ENCODE measurements at regions not wholly inside any gene's neighbourhood (a gene's known extent, or its start where the extent isn't known, plus 50 kb on each side); places are given as distances from the start of the nearest gene placed in this dataset.

- no peaks in the 10 kb centered on the region for H3K79me1 ChIP-seq (ENCODE audit: insufficient read depth, low read depth, low read length, poor library complexity, severe bottlenecking)
- Mint-ChIP-seq H3K4me1 (no peaks in the 10 kb centered on the region), H3K36me3 (ENCODE audit: insufficient read depth in 1 of 3, low read depth in 3 of 3) (no peaks in the 10 kb centered on the region), H3K27ac (no peak overlapping the region), H3K4me3 (no peak overlapping the region), H3K27me3 (ENCODE audit: low read depth) (no peaks in the 10 kb centered on the region), H3K9me3 (peaks cover 0 to 2% of the 10 kb centered on the region in 2 experiments; a peak in 1 of 5 replicates)
- H3K14ac ChIP-seq (ENCODE audit: insufficient read depth, low read length), result no peak overlapping the region
- no peak overlapping the region for H2BK120ac ChIP-seq (ENCODE audit: low read depth, low read length, poor library complexity, severe bottlenecking)
- H2AK5ac ChIP-seq (ENCODE audit: insufficient read length, low read length), result no peak overlapping the region
- no peaks in the 10 kb centered on the region for H3K79me2 ChIP-seq (ENCODE audit: insufficient read depth, low read length)
- no peaks in the 10 kb centered on the region for H3K23me2 ChIP-seq (ENCODE audit: insufficient read length, low read depth, low read length, poor library complexity, severe bottlenecking)
- H3K23ac ChIP-seq (ENCODE audit: insufficient read length, low read depth, low read length), result no peak overlapping the region
- H2BK5ac ChIP-seq (ENCODE audit: insufficient read length, low read length), result no peak overlapping the region
- H3K27ac ChIP-seq (ENCODE audit: insufficient read length, low read depth, low read length), result no peak overlapping the region
- no peaks in the 10 kb centered on the region for H3K4me1 ChIP-seq (ENCODE audit: insufficient read depth, low read length)
- no peak overlapping the region for H4K91ac ChIP-seq (ENCODE audit: insufficient read length, low read depth, low read length)
- H2BK20ac ChIP-seq (ENCODE audit: low read depth, low read length, poor library complexity, severe bottlenecking), result no peak overlapping the region
- H3K9ac ChIP-seq (ENCODE audit: extremely low read depth, insufficient read length, low read length), result no peak overlapping the region
- H3K4me2 ChIP-seq (ENCODE audit: insufficient read depth, insufficient read length, low read length), result no peak overlapping the region
- H4K8ac ChIP-seq (replicated peaks; ENCODE audit: insufficient read length, low read depth, low read length), result no peak overlapping the region
- H2BK15ac ChIP-seq (ENCODE audit: low read depth, low read length), result no peak overlapping the region
- H3K27me3 ChIP-seq (ENCODE audit: insufficient read depth, low read length), result no peaks in the 10 kb centered on the region
- no peak for DNase-seq
- no CpG with 5 or more reads among the region's 1 CpG for WGBS (ENCODE audit: extremely low coverage, insufficient read length, low lambda C conversion rate)
- no peak for TF ChIP-seq CTCF (conservative IDR thresholded peaks at IDR 0.05)
- H4K5ac ChIP-seq (ENCODE audit: insufficient read length, low read depth, low read length), result no peak overlapping the region
- H3K9me3 ChIP-seq (ENCODE audit: control insufficient read depth, low read depth, low read length), result no peaks in the 10 kb centered on the region
- no peak overlapping the region for H3T11ph ChIP-seq (ENCODE audit: low read length)
- H3K4ac ChIP-seq (ENCODE audit: low read depth, low read length), result no peak overlapping the region
- no peak overlapping the region for H2AFZ ChIP-seq (ENCODE audit: low read length)
- no peak overlapping the region for H3K18ac ChIP-seq (ENCODE audit: insufficient read length, low read depth, low read length)
- no peak overlapping the region for H3K56ac ChIP-seq (ENCODE audit: insufficient read length, low read depth, low read length)
- no peak overlapping the region for H2BK12ac ChIP-seq (ENCODE audit: insufficient read length, low read depth, low read length)
- no peaks in the 10 kb centered on the region for H4K20me1 ChIP-seq (ENCODE audit: control insufficient read depth, insufficient read depth, insufficient read length)
Observed at GRCh38 chr3:145013931-145014330, 1042.3 kb downstream of the DIPK2A start.

All from H9 (cell line).